IPS-18a (cell line): ENCODE measurements at regions not wholly inside any gene's neighbourhood (a gene's known extent, or its start where the extent isn't known, plus 50 kb on each side); places are given as distances from the start of the nearest gene placed in this dataset.

Experiments used
- H3K27ac ChIP-seq: one replicate; pipeline ENCODE4 v1.5.1; 2013; ENCODE audit warnings: low read length
- H3K27me3 ChIP-seq: one replicate; pipeline ENCODE4 v1.6.1; 2013; ENCODE audit warnings: mild to moderate bottlenecking, low read length; ENCODE audit not compliant: control insufficient read depth, insufficient read depth
- H3K36me3 ChIP-seq: one replicate; pipeline ENCODE4 v1.6.1; 2013; ENCODE audit warnings: low read depth, low read length; ENCODE audit not compliant: control insufficient read depth
- H3K4me1 ChIP-seq: one replicate; pipeline ENCODE4 v1.6.1; 2013; ENCODE audit warnings: low read depth, low read length; ENCODE audit not compliant: control insufficient read depth
- H3K4me3 ChIP-seq: one replicate; pipeline ENCODE4 v1.5.1; 2013; ENCODE audit warnings: low read length
- H3K9ac ChIP-seq: one replicate; pipeline ENCODE4 v1.6.1; 2013; ENCODE audit warnings: mild to moderate bottlenecking, low read length, moderate library complexity
- H3K9me3 ChIP-seq: one replicate; pipeline ENCODE4 v1.6.1; 2013; ENCODE audit warnings: low read depth, low read length; ENCODE audit not compliant: control insufficient read depth

GRCh38 chr9:107696302-107696701 lies 206.7 kb upstream of the KLF4 start:
- Histone ChIP-seq H3K27ac (no peak overlapping the region), H3K36me3 (no peaks in the 10 kb centered on the region), H3K4me1 (no peaks in the 10 kb centered on the region), H3K9me3 (no peaks in the 10 kb centered on the region), H3K4me3 (no peak overlapping the region), H3K27me3 (no peaks in the 10 kb centered on the region), H3K9ac (no peak overlapping the region)

- no peaks in the 10 kb centered on the region for H3K27me3 ChIP-seq
- no peak overlapping the region for H3K27ac ChIP-seq
- no peak overlapping the region for H3K4me3 ChIP-seq
- H3K9me3 ChIP-seq: no peaks in the 10 kb centered on the region
- no peaks in the 10 kb centered on the region for H3K4me1 ChIP-seq
- no peaks in the 10 kb centered on the region for H3K36me3 ChIP-seq
- H3K9ac ChIP-seq: no peak overlapping the region
Measured at GRCh38 chr9:107694390-107694789, 204.8 kb upstream of the KLF4 start.

GRCh38 chr9:107693625-107694326 lies 204.2 kb upstream of the KLF4 start:
- H3K27me3 ChIP-seq: no peaks in the 10 kb centered on the region

GRCh38 chr9:107691664-107692063 lies 202.1 kb upstream of the KLF4 start:
- H3K27me3 ChIP-seq: no peaks in the 10 kb centered on the region
- H3K27ac ChIP-seq: no peak overlapping the region
- H3K36me3 ChIP-seq: no peaks in the 10 kb centered on the region
- no peak overlapping the region for H3K9ac ChIP-seq
- no peak overlapping the region for H3K4me3 ChIP-seq
- H3K9me3 ChIP-seq: no peaks in the 10 kb centered on the region
- H3K4me1 ChIP-seq: no peaks in the 10 kb centered on the region

More at GRCh38 chr9:107693625-107694326, 204.2 kb upstream of the KLF4 start:
- Histone ChIP-seq H3K9ac (no peak overlapping the region), H3K4me1 (no peaks in the 10 kb centered on the region), H3K36me3 (no peaks in the 10 kb centered on the region), H3K9me3 (no peaks in the 10 kb centered on the region), H3K4me3 (no peak overlapping the region), H3K27ac (no peak overlapping the region)

GRCh38 chr9:107690021-107690420 lies 200.5 kb upstream of the KLF4 start:
- H3K27ac ChIP-seq: no peak overlapping the region
- no peak overlapping the region for H3K9ac ChIP-seq
- H3K4me1 ChIP-seq: no peaks in the 10 kb centered on the region
- no peak overlapping the region for H3K4me3 ChIP-seq
- H3K27me3 ChIP-seq: no peaks in the 10 kb centered on the region
- H3K36me3 ChIP-seq: no peaks in the 10 kb centered on the region
- no peaks in the 10 kb centered on the region for H3K9me3 ChIP-seq

GRCh38 chr9:107688728-107689127 lies 199.2 kb upstream of the KLF4 start:
- Histone ChIP-seq H3K27me3 (no peaks in the 10 kb centered on the region), H3K4me3 (no peak overlapping the region), H3K4me1 (no peaks in the 10 kb centered on the region), H3K9me3 (no peaks in the 10 kb centered on the region), H3K9ac (no peak overlapping the region), H3K27ac (no peak overlapping the region), H3K36me3 (no peaks in the 10 kb centered on the region)

GRCh38 chr9:107685901-107686300 lies 196.3 kb upstream of the KLF4 start:
- H3K27ac ChIP-seq: no peak overlapping the region
- no peak overlapping the region for H3K4me3 ChIP-seq
- H3K27me3 ChIP-seq: no peaks in the 10 kb centered on the region
- no peaks in the 10 kb centered on the region for H3K36me3 ChIP-seq
- no peaks in the 10 kb centered on the region for H3K9me3 ChIP-seq
- no peak overlapping the region for H3K9ac ChIP-seq
- no peaks in the 10 kb centered on the region for H3K4me1 ChIP-seq

GRCh38 chr9:107685376-107685775 lies 195.8 kb upstream of the KLF4 start:
- no peak overlapping the region for H3K27ac ChIP-seq
- no peaks in the 10 kb centered on the region for H3K4me1 ChIP-seq
- H3K4me3 ChIP-seq: no peak overlapping the region
- H3K36me3 ChIP-seq: no peaks in the 10 kb centered on the region
- H3K9me3 ChIP-seq: no peaks in the 10 kb centered on the region
- H3K9ac ChIP-seq: no peak overlapping the region
- H3K27me3 ChIP-seq: no peaks in the 10 kb centered on the region

GRCh38 chr9:107684224-107684623 lies 194.7 kb upstream of the KLF4 start:
- H3K27ac ChIP-seq: no peak overlapping the region
- H3K4me1 ChIP-seq: no peaks in the 10 kb centered on the region
- no peaks in the 10 kb centered on the region for H3K36me3 ChIP-seq
- H3K27me3 ChIP-seq: no peaks in the 10 kb centered on the region
- H3K4me3 ChIP-seq: no peak overlapping the region
- H3K9ac ChIP-seq: no peak overlapping the region
- H3K9me3 ChIP-seq: no peaks in the 10 kb centered on the region

- Histone ChIP-seq H3K4me3 (no peak overlapping the region), H3K4me1 (no peaks in the 10 kb centered on the region), H3K9ac (no peak overlapping the region), H3K27me3 (no peaks in the 10 kb centered on the region), H3K27ac (no peak overlapping the region), H3K36me3 (no peaks in the 10 kb centered on the region), H3K9me3 (no peaks in the 10 kb centered on the region)
Measured at GRCh38 chr9:107683566-107683965, 194.0 kb upstream of the KLF4 start.

- Histone ChIP-seq H3K9ac (no peak overlapping the region), H3K27me3 (no peaks in the 10 kb centered on the region), H3K4me1 (no peaks in the 10 kb centered on the region), H3K36me3 (no peaks in the 10 kb centered on the region), H3K9me3 (no peaks in the 10 kb centered on the region), H3K27ac (no peak overlapping the region), H3K4me3 (no peak overlapping the region)
Measured at GRCh38 chr9:107681988-107682387, 192.4 kb upstream of the KLF4 start.
